CD4-positive, alpha-beta T cell treated with Interleukin-4 for 1 hour (primary cell): ENCODE measurements at regions not wholly inside any gene's neighbourhood (a gene's known extent, or its start where the extent isn't known, plus 50 kb on each side); places are given as distances from the start of the nearest gene placed in this dataset.
A peak's percentile ranks its signal among the peaks of the same experiment; 100 is the strongest.

ENCODE experiments used
- DNase-seq, 2 donors: peaks; one replicate each; pipeline ENCODE4 v3.0.0-alpha.2; 2020 to 2022

DNA sequence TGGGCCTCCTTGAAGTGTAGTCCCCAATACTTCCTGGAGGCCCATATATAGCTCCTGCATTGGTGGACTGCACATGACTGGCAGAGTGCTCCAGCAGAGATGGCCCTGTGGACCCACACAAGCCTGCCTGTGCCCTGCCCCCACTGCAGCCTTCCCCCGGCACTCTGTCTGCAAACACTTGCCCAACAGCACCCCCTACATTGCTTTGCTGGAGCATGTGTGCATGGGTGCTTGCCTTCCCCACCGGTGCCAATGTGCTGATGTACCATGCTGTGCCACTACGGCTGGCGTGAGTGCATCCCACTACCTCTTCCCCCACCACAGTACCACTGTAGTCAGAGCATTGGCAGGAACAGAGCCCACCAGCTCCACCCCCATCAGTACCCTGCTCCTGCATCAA is 563.6 kb upstream of the CTNND2 start:
- DNase-seq, result no peak

DNA sequence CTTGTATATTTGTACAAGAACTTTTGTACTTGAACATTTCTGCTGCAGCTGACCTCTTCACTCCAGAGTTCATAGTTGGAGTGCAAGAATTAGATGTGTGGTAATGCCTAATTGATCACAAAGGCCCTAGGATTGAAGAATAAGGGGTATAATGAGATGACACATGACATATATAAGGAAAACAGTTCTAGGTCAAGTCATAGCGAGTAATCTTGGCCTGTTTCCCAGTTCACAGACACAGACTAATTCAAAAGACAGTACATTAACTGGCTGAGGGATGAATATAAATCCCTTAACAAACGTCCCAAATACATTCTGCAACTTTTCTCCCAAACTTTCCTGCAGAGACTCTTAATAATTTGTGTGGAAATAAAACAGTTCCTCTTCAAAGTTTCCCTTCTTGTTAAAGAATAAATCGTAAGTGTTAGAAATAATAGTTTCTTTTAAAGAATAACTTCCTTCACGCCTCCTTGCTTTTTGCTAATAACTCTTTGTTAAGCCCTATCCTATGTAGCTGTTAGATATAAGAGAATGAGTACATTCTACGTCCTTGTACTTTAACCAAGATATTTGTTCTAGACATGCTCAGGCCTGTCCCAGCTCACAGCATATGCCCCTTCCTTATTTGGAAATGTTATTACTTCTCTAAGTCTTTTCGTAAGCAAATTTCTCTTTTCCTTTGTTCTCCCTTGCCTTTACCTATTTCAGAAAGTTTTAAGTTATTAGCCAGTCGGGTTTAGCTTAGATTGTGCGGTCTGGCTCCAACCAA is 556.4 kb upstream of the CTNND2 start:
- DNase-seq, result no peak

- DNase-seq, result no peak
These were observed 555.1 kb upstream of the CTNND2 start for GRCh38 chr5:12459326-12459725.

GRCh38 chr5:12419075-12419474 is 514.8 kb upstream of the CTNND2 start:
- DNase-seq, result no peak

DNA sequence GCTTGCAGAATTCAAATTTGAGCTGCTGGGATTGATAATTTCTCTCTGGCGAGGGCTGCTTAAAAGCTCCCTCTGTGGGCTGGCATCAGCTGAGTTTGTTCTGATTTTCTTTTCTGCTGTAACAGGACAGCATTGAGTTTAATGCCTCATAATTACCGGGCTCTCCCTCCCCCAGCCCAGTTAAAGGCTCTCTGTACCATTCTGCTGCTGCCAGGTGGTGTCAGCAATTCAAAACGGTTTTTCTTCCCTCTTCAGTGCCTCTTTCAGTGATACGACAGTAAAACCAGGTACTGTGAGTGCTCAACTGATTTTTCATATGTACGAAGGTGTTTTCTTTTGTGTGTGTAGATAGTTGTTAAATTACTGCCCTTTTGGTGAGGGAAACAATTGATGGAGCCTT is 509.3 kb upstream of the CTNND2 start:
- DNase-seq, result no peak

DNA sequence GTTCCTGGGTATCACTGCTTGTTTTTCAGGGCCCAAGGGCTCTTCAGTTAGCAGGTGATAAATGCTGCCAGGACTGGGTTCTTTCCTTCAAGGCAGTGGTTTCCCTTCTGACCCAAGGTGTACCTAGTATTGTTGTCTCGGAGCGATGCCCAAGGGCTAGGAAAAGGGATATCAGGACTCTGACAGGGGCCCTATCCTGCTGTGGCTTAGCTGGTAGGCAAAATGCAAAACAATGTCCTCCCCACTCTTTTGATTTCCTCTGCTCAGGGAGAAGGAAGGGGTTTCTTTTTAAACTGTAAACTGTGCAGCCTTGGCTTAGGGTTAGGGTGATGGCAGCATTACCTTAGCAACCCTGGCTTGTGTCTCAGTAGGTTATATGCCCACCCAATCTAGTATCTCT is 508.8 kb upstream of the CTNND2 start:
- no peak for DNase-seq

- peak in 1 of 2 donors; percentile 1 for DNase-seq
These were observed 495.6 kb upstream of the CTNND2 start for GRCh38 chr5:12399868-12400267.

DNA sequence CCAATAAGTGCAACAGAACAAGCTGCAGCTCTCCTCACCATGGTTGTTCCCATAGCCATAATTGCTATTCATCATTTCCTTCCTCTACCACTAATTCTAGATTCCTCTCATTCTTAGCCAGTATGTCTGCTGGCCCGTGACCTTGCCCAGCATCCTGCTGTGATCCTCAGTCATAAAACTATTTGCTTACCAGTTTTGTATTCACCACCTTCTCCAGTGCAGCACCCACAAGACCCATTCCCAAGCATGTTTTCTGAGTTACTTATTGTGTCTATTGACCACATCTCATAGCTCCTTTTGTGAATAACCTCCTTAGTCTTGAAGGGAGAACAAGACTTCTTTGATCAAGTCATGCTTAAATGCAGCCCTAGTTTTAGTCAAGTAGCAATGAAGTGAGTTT is 488.0 kb upstream of the CTNND2 start:
- no peak for DNase-seq

- no peak for DNase-seq
These were observed 480.8 kb upstream of the CTNND2 start for GRCh38 chr5:12385095-12385494.

- DNase-seq, result no peak
These were observed 479.8 kb upstream of the CTNND2 start for GRCh38 chr5:12384005-12384404.

DNA sequence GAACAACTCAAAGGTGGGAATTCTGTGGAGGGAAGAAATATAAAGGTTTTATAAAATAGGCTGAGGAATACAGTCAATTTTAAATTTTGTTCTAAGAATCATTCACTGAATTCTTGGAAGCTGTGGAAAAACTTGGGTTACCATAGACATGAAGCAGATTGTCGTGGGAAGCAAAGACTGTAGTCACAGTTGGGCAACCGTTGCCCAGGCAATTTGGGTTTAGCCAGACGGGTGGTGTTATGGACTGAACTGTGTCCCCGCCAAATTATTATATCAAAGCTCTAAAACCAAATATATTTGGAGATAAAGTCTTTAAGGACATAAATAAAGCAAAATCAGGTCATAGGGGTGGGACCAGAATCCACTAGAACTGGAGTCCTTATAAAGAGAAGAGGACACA is 463.7 kb upstream of the CTNND2 start:
- no peak for DNase-seq

- no peak for DNase-seq
These were observed 456.0 kb upstream of the CTNND2 start for GRCh38 chr5:12360218-12360617.

- DNase-seq, result no peak
These were observed 454.3 kb upstream of the CTNND2 start for GRCh38 chr5:12358371-12359090.

DNA sequence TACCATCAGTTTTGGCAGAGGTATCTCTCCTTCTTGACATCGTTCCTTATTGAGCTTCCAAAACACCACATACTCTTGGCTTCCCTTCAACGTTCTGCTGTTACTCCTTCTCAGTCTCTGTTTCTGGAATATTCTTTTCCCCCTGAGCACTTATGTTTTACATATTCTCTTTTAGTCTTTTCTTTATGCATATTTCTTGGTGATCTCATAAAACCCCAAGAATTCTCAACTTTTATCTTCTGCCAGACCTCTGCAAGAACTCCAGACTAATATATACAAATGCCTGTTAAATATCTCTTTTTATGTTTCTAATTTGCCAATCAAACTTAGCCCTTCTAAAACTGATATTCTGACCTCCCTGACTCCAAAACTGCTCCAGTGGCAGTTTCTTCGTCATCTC is 453.4 kb upstream of the CTNND2 start:
- DNase-seq, result no peak

- no peak for DNase-seq
These were observed 450.4 kb upstream of the CTNND2 start for GRCh38 chr5:12354686-12355085.

DNA sequence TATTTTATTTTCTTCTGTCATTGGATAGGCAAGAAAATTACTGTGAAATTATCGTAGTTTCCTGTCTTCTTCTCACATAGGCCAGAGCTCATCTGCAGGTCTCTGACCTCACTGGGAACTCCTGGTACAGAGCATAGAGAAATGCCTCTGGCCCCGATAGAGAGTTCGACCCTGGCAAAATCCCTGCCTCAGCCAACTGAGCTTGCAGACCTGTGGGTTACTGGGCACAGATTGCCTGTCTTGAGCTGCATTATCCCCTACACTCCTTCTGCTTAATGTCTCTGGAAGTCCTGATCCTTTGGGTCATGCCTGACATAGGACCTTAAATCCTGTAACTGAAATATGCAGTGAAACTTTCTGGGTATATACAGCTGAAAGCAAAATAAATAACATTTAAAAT is 439.3 kb upstream of the CTNND2 start:
- no peak for DNase-seq

DNA sequence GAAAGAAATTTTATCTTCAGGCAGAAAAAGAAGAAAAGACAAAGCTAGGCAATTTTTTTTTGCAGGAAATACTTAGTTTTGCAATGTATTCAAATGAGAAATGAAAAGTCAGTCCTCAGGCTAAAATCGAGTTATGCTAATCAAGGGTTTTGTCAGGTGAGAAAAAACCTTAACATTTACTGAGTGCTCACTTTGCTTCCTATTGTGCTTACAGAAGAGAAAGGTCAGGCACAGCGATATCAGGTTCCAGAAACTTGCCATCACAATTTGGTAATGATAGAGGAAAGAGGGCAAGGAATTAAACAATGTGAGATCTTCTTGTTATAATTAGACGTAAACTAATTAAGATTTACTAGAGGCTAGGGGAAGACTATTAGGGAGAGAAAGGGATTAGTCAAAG is 431.7 kb upstream of the CTNND2 start:
- no peak for DNase-seq

DNA sequence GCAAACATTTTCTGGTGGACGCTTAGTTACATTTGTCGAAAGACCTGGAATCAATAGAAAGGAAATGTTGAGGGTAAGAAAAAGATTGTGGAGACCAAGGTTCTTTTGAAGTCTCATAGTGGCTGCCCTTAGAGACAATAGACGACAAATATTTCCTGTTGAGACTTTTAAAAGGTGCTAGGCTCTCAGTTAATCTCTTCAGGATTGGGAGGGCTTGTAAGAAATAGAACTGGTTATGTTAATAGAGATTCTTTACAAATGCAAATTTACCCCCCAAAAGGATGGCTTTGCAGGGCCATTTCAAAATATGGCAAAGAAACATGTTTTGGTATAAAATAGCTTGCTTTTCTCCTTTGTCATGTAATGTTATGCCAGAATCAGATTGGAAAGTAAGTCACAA is 428.2 kb upstream of the CTNND2 start:
- no peak for DNase-seq

DNA sequence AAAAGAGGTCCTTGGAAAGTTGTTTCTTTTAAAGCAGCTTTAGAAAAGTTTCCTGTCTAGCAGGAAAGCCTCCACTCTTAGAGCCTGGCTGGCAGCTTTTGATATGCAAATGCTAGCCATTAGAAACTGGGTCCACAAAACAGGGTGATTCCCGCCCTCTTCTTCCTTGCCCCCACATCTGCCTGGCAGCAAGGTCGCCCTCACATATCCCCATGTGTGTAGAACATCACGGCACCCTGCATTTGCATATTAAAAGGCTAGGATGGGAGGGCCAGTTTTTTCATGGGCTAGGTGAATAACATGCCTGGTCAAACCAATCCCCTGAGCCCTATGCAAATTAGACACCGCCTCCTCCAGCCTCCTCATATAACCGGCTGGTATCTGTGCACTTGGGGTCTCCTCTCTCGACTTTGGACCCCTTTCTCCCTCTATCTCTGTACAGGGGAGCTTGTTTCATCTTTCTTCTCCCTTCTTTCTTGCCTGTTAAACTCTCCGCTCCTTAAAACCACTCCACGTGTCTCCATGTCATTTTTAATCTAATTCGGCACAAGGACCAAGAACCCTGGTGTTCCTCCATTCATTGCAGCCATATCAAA is 426.8 kb upstream of the CTNND2 start:
- DNase-seq, result no peak

DNA sequence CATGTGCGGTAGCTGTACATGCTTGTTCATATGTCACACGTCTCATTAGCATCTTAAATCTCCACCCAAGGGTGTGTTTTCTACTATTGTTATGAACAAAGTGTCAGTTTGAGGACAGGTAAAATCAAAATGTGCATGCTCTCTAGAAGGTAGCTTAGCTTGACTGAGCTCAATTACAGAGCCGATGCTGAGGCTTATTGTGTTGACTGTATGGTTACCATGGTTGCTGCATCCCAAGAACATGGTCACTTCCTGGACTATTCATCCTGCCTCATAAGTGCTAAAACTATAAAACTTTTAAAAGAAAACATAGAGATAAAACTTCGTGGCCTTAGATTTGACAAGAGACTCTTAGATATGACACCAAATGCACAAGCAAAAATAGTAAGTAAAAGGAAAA is 426.1 kb upstream of the CTNND2 start:
- no peak for DNase-seq

DNA sequence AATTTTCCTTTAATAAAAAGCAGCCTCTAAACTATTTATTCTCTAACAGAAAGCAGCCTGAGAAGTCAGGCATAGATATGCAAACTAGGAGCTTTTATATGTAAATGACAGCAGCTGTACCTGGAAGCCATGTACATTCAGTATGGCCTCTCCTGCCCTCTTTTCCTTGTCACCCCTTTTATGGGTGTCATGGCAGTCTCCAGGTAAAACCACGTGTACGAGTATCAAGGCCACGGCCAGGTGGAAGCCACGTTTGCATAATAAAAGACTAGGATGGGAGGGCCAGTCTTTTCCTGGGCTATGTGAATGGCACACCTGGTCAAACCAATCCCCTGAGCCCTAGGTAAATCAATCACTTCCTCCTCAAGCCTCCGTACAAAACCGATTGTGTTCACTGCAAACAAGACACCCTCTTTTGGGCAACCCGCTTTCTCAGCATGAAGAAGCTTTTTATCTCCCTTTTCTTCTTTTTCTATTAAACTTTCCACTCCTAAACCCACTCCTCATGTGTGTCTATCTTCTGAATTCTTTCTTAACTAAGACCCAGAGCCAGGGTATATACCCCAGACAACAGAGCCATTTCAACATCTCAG is 419.5 kb upstream of the CTNND2 start:
- no peak for DNase-seq

DNA sequence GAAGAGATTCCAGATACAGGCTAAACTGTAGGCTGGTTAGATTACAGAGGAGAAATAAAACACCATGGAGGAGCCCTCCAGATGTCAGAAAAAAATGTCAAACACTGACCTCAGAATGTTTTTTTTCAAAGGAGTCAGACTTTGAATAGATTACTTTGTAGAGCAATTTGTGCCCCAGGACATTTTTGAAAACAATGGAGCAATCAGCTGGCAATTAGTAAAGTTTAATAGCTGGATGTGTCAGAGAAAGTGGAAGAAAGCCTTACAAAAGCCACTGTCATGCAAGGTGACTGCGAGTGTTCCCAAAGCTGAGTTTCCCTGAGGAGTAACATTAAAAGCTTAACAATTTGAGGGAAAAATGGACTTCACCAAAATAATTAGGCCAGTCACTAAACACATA is 417.8 kb upstream of the CTNND2 start:
- no peak for DNase-seq

GRCh38 chr5:12320331-12320730 is 416.1 kb upstream of the CTNND2 start:
- DNase-seq, result no peak

GRCh38 chr5:12316812-12317211 is 412.6 kb upstream of the CTNND2 start:
- DNase-seq, result no peak
